ENCODE measurements at regions not wholly inside any gene's neighbourhood (a gene's known extent, or its start where the extent isn't known, plus 50 kb on each side); places are given as distances from the start of the nearest gene placed in this dataset.
"Not testable (repeated sequence)": the region's sequence is repeated elsewhere in the genome, so short reads cannot be mapped to it uniquely, and the experiment has no call there.

DNA sequence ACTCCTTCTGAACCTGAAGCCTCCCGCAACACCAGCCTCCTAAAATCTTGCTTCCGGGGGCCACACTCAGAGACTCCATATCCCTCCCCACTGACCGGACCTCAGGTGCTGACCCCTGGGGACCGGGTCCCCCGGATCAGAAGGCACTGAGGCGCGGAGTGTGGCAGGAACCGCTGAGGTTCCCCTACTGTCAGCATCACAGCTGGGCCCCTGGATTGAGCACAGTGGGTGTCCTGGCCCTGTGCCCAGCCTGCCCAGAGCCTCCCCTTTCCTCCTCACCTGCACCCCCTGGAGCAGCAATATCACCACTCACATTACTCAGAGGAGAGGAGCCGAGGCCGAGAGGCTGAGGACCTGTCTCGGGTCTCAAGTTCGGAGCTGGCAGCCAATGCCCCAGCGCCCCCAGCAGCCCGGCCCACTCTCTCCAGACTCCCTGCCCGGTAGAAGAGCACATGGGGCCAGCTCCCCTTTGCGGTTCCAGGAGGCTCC is 101.2 kb upstream of the EIF5 start:
- no peak overlapping the region for H3K4me3 ChIP-seq (ENCODE audit: low read depth, low read length)
- no peak overlapping the region for H3K9ac ChIP-seq (ENCODE audit: low read length)
- H3K4me1 ChIP-seq (ENCODE audit: control insufficient read depth, insufficient read depth, low read length): no peaks in the 10 kb centered on the region; the same call in 1 of the 2 replicates
- peaks cover 5% of the 10 kb centered on the region; the same call in 1 of the 2 replicates for H3K9me3 ChIP-seq (ENCODE audit: control insufficient read depth, insufficient read depth, low read depth, low read length)
- H3K36me3 ChIP-seq (ENCODE audit: control insufficient read depth, insufficient read depth, low read length): no peaks in the 10 kb centered on the region
- H3K27ac ChIP-seq (ENCODE audit: low read depth, low read length): no peak overlapping the region
- no peaks in the 10 kb centered on the region for H3K27me3 ChIP-seq (ENCODE audit: control insufficient read depth, insufficient read depth, low read length)

DNA sequence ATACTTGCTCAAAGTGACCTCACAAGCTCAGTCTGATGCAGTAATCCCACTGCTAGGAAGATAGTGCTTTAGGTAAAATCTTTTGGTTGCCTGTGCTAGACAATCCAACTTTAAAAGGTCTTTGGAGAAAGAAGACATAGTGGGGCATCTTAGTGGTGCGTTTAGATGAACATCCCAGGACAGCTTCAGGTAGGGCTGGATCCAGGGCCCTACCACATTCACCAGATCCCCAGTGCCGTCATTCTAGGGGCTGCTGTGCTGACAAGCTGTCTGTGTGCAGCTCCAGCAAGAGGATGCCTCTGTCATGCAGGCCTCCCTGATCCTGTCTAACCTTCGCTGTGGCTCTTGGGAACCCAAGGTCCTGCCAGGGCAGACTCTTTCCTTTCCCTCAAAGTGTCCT is 100.7 kb upstream of the EIF5 start:
- Histone ChIP-seq H3K27ac (ENCODE audit: low read depth, low read length) (no peak overlapping the region), H3K4me1 (ENCODE audit: control insufficient read depth, insufficient read depth, low read length) (no peaks in the 10 kb centered on the region; the same call in 1 of the 2 replicates), H3K9ac (ENCODE audit: low read length) (no peak overlapping the region), H3K27me3 (ENCODE audit: control insufficient read depth, insufficient read depth, low read length) (no peaks in the 10 kb centered on the region), H3K4me3 (ENCODE audit: low read depth, low read length) (no peak overlapping the region), H3K9me3 (ENCODE audit: control insufficient read depth, insufficient read depth, low read depth, low read length) (peaks cover 9% of the 10 kb centered on the region), H3K36me3 (ENCODE audit: control insufficient read depth, insufficient read depth, low read length) (no peaks in the 10 kb centered on the region)

DNA sequence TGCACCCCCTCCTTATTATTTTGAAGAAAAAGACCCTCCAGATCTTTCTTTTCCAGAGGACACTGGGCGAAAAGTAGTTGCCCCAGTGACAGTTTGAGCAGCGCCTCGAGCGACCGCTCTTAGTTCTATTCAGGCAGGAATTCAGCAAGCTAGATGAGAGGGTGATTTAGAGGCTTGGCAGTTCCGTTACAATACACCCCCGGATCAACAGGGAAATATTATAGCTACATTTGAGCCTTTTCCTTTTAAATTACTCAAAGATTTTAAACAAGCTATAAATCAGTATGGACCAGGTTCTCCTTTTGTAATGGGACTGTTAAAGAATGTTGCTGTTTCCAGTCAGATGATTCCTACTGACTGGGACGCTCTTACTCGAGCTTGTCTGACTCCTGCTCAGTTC is 99.2 kb upstream of the EIF5 start:
- H3K27me3 ChIP-seq (ENCODE audit: control insufficient read depth, insufficient read depth, low read length); H3K36me3 ChIP-seq (ENCODE audit: control insufficient read depth, insufficient read depth, low read length); H3K27ac ChIP-seq (ENCODE audit: low read depth, low read length); H3K4me1 ChIP-seq (ENCODE audit: control insufficient read depth, insufficient read depth, low read length); H3K9ac ChIP-seq (ENCODE audit: low read length); H3K4me3 ChIP-seq (ENCODE audit: low read depth, low read length): not testable (repeated sequence)
- peaks cover 23% of the 10 kb centered on the region for H3K9me3 ChIP-seq (ENCODE audit: control insufficient read depth, insufficient read depth, low read depth, low read length)

DNA sequence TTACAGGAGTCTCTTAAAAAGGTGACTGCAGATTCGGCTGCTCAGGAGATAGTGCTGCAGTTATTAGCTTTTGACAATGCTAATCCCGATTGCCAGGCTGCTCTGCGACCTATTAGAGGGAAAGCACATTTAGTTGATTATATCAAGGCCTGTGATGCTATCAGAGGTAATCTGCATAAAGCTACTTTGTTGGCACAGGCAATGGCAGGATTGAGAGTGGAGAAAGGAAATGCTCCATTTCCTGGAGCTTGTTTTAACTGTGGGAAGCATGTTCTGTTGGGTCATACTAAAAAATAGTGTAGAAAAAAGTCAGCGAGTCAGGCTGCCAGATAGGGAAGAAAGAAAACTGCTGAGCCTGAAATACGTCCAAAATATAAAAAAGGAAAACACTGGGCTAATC is 98.5 kb upstream of the EIF5 start:
- H3K27ac ChIP-seq (ENCODE audit: low read depth, low read length); H3K9ac ChIP-seq (ENCODE audit: low read length); H3K36me3 ChIP-seq (ENCODE audit: control insufficient read depth, insufficient read depth, low read length); H3K27me3 ChIP-seq (ENCODE audit: control insufficient read depth, insufficient read depth, low read length); H3K4me1 ChIP-seq (ENCODE audit: control insufficient read depth, insufficient read depth, low read length); H3K4me3 ChIP-seq (ENCODE audit: low read depth, low read length): not testable (repeated sequence)
- H3K9me3 ChIP-seq (ENCODE audit: control insufficient read depth, insufficient read depth, low read depth, low read length): peaks cover 29% of the 10 kb centered on the region

DNA sequence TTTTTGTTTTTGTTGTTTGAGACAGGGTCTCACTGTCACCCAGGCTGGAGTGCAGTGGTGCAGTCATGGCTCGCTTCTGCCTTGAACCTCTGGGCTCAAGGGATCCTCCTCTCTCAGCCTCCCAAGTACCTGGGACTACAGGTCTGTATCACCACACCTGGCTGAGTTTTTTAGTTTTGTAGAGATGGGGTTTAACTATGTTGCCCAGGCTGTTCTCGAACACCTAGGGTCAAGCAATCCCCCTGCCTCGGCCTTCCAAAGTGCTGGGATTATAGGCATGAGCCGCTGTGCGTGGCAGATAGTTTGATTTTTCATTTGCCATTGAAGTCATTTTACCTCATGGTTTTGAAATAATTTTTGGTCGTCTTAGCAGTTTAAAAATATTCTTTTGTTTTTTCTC is 94.3 kb upstream of the EIF5 start:
- H3K4me3 ChIP-seq (ENCODE audit: low read depth, low read length): no peak overlapping the region
- no peaks in the 10 kb centered on the region for H3K36me3 ChIP-seq (ENCODE audit: control insufficient read depth, insufficient read depth, low read length)
- no peaks in the 10 kb centered on the region for H3K27me3 ChIP-seq (ENCODE audit: control insufficient read depth, insufficient read depth, low read length)
- H3K9ac ChIP-seq (ENCODE audit: low read length): no peak overlapping the region
- H3K9me3 ChIP-seq (ENCODE audit: control insufficient read depth, insufficient read depth, low read depth, low read length): peaks cover 52% of the 10 kb centered on the region
- no peak overlapping the region for H3K27ac ChIP-seq (ENCODE audit: low read depth, low read length)
- H3K4me1 ChIP-seq (ENCODE audit: control insufficient read depth, insufficient read depth, low read length): no peaks in the 10 kb centered on the region

DNA sequence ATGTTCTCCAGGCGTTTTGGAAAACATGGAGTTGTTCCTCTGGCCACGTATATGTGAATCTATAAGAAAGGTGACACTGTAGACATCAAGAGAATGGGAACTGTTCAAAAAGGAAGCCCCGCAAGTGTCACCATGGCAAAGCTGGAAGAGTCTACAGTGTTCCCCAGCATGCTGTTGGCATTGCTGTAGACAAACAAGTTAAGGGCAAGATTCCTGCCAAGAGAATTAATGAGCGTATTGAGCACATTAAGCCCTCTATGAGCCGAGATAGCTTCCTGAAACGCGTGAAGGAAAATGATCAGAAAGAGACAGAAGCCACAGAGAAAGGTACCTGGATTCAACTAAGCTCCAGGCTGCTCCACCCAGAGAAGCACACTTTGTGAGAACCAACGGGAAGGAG is 92.5 kb upstream of the EIF5 start:
- Histone ChIP-seq H3K4me3 (ENCODE audit: low read depth, low read length) (no peak overlapping the region), H3K36me3 (ENCODE audit: control insufficient read depth, insufficient read depth, low read length) (no peaks in the 10 kb centered on the region), H3K4me1 (ENCODE audit: control insufficient read depth, insufficient read depth, low read length) (no peaks in the 10 kb centered on the region), H3K27ac (ENCODE audit: low read depth, low read length) (no peak overlapping the region), H3K9me3 (ENCODE audit: control insufficient read depth, insufficient read depth, low read depth, low read length) (peaks cover 52% of the 10 kb centered on the region), H3K9ac (ENCODE audit: low read length) (no peak overlapping the region), H3K27me3 (ENCODE audit: control insufficient read depth, insufficient read depth, low read length) (no peaks in the 10 kb centered on the region)

DNA sequence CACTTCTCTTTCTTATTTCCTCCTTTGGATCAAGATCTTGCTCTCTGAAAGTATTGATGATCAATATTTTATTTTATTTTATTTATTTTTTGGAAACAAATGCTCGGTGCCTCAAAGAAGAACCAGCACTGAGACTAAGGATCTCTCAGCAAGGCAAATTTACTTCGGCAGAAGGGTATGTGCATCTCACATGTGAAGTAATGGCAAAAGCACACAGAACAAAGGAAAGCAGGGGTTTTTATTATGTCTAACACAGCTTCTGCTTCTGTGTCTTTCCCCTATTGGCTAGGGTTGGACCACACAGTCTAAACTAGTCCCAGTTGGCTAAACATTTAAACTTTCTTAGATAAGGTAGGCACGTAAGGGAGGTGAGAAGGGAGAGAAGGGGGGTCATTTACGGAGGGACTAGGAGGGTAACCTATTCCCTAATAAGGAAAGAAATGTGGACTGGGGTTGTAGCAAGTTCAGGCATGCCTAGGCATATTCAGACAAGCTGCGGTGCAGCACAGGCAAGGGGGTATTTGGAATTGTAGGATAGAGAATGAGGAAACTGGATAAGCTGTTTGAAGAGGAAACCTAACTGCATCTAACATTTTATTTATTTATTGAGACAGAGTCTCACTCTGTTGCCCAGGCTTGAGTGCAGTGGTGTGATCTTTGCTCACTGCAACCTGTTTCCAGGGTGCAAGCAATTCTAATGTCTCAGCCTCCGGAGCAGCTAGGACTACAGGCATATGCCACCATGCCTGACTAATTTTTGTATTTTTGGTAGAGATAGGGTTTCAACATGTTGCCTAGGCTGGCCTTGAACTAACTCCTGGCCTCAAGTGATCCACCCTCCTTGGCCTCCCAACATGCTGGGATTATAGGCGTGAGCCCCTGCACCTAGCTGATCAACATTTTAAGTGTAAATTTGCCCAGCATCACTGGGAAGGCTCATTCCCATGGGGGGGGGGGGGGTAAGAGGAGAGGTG is 90.0 kb upstream of the EIF5 start:
- Histone ChIP-seq H3K4me1 (ENCODE audit: control insufficient read depth, insufficient read depth, low read length) (no peaks in the 10 kb centered on the region), H3K9me3 (ENCODE audit: control insufficient read depth, insufficient read depth, low read depth, low read length) (peaks cover 37% of the 10 kb centered on the region), H3K4me3 (ENCODE audit: low read depth, low read length) (no peak overlapping the region), H3K36me3 (ENCODE audit: control insufficient read depth, insufficient read depth, low read length) (no peaks in the 10 kb centered on the region), H3K27me3 (ENCODE audit: control insufficient read depth, insufficient read depth, low read length) (no peaks in the 10 kb centered on the region), H3K9ac (ENCODE audit: low read length) (no peak overlapping the region), H3K27ac (ENCODE audit: low read depth, low read length) (no peak overlapping the region)

DNA sequence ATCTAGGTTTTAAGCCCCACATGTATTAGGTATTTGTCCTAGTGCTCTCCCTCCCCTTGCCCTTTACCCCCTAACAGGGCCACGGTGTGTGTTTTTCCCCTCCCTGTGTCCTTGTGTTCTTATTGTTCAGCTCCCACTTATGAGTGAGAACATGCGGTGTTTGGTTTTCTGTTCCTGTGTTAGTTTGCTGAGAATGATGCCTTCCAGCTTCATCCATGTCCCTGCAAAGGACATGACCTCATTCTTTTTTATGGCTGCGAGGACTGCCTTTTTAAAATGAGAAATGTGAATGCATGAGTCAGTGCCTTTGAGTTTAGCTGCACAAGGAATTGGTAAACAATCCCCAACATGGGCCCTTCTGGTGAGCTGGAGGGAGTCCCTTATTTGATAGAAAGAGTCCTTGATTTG is 88.4 kb upstream of the EIF5 start:
- not testable (repeated sequence) for H3K27ac ChIP-seq (ENCODE audit: low read depth, low read length); H3K4me1 ChIP-seq (ENCODE audit: control insufficient read depth, insufficient read depth, low read length); H3K9ac ChIP-seq (ENCODE audit: low read length); H3K4me3 ChIP-seq (ENCODE audit: low read depth, low read length); H3K27me3 ChIP-seq (ENCODE audit: control insufficient read depth, insufficient read depth, low read length); H3K36me3 ChIP-seq (ENCODE audit: control insufficient read depth, insufficient read depth, low read length)
- peaks cover 22% of the 10 kb centered on the region for H3K9me3 ChIP-seq (ENCODE audit: control insufficient read depth, insufficient read depth, low read depth, low read length)

DNA sequence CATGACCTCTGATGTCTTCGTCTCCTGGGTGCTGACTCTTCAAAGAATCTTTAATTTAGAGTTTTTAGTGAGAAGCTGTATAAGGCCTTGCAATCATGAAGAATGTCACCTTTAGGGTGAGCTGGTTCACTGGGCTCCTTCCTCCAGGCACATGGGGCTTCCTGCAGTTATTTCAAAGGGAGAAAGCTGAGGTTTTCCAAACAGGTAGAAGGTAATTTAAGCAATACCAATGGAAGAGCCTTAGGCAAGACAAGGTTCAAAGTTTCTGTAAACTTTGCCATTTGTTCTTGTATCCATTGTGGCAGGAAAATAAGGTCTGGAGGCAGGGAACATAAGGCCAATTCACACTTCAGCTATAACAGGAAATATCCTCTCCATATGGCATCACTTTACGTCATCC is 88.0 kb upstream of the EIF5 start:
- Histone ChIP-seq H3K27ac (ENCODE audit: low read depth, low read length) (no peak overlapping the region), H3K4me3 (ENCODE audit: low read depth, low read length) (no peak overlapping the region), H3K4me1 (ENCODE audit: control insufficient read depth, insufficient read depth, low read length) (no peaks in the 10 kb centered on the region), H3K9me3 (ENCODE audit: control insufficient read depth, insufficient read depth, low read depth, low read length) (peaks cover 18% of the 10 kb centered on the region), H3K36me3 (ENCODE audit: control insufficient read depth, insufficient read depth, low read length) (no peaks in the 10 kb centered on the region), H3K27me3 (ENCODE audit: control insufficient read depth, insufficient read depth, low read length) (no peaks in the 10 kb centered on the region), H3K9ac (ENCODE audit: low read length) (no peak overlapping the region)

DNA sequence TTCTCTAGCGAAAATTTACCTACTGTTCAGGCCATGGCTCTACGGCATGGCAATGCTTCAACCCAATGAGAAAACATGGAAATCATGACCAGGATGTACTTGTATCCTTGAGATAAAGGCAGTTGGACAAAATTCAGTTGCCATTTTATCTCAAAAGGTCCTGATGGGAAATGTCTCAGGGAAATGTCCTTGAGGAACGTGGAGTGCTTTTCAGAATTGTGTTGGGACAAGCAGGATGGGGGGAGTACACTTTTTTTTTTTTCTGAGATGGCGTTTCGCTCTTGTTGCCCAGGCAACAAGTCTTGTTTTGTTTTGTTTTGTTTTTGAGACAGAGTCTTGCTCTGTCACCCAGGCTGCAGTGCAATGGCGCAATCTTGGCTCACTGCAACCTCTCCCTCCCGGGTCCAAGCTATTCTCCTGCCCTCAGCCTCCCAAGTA is 86.8 kb upstream of the EIF5 start:
- Histone ChIP-seq H3K27me3 (ENCODE audit: control insufficient read depth, insufficient read depth, low read length) (no peaks in the 10 kb centered on the region), H3K4me3 (ENCODE audit: low read depth, low read length) (no peak overlapping the region), H3K4me1 (ENCODE audit: control insufficient read depth, insufficient read depth, low read length) (no peaks in the 10 kb centered on the region), H3K9me3 (ENCODE audit: control insufficient read depth, insufficient read depth, low read depth, low read length) (peaks cover 18% of the 10 kb centered on the region), H3K9ac (ENCODE audit: low read length) (no peak overlapping the region), H3K36me3 (ENCODE audit: control insufficient read depth, insufficient read depth, low read length) (no peaks in the 10 kb centered on the region), H3K27ac (ENCODE audit: low read depth, low read length) (no peak overlapping the region)

DNA sequence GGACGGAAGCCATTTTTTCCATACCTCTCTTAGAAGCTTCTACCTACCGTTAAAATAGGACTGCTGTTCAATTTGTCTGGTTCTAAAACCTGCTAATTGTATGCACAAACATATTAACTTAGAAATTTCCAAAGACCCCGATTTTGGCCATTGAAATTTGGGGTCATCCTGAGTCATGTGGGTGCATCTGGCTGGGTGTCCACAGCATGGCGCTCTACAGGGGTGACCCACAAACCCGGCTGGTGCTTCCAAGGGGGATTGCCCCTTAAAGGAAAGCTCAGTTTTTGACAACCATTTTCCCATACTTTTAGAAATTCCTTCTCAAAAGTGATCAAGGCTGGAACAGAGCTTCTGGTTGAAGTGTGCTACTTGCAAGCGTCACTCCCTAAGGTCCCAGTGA is 83.9 kb upstream of the EIF5 start:
- no peaks in the 10 kb centered on the region for H3K36me3 ChIP-seq (ENCODE audit: control insufficient read depth, insufficient read depth, low read length)
- H3K4me1 ChIP-seq (ENCODE audit: control insufficient read depth, insufficient read depth, low read length): no peaks in the 10 kb centered on the region
- H3K9me3 ChIP-seq (ENCODE audit: control insufficient read depth, insufficient read depth, low read depth, low read length): peaks cover 5% of the 10 kb centered on the region; the same call in 1 of the 2 replicates
- no peak overlapping the region for H3K9ac ChIP-seq (ENCODE audit: low read length)
- H3K4me3 ChIP-seq (ENCODE audit: low read depth, low read length): no peak overlapping the region
- no peaks in the 10 kb centered on the region for H3K27me3 ChIP-seq (ENCODE audit: control insufficient read depth, insufficient read depth, low read length)
- H3K27ac ChIP-seq (ENCODE audit: low read depth, low read length): no peak overlapping the region
